Loucy (cell line): ENCODE measurements at regions not wholly inside any gene's neighbourhood (a gene's known extent, or its start where the extent isn't known, plus 50 kb on each side); places are given as distances from the start of the nearest gene placed in this dataset.

Experiments
- H2AFZ ChIP-seq: fragments of 200-600 bp; sonication (generic); 2 replicates; pipeline ENCODE4 v1.6.0; 2016; ENCODE audit warnings: antibody characterized with exemption, mild to moderate bottlenecking, low read length, moderate library complexity
- H3F3A ChIP-seq: fragments of 200-600 bp; 2 replicates; pipeline ENCODE4 v1.6.0; 2016; ENCODE audit warnings: antibody characterized with exemption, low read depth, mild to moderate bottlenecking
- H3K27me3 ChIP-seq: fragments of 200-600 bp; sonication (generic); 2 replicates; pipeline ENCODE4 v1.6.1; 2014; ENCODE audit warnings: low read length, mild to moderate bottlenecking; ENCODE audit not compliant: insufficient read depth, poor library complexity, severe bottlenecking
- H3K36me3 ChIP-seq: fragments of 200-600 bp; sonication (generic); 2 replicates; pipeline ENCODE4 v1.6.1; 2016; ENCODE audit warnings: low read length; ENCODE audit not compliant: insufficient read depth
- H3K4me1 ChIP-seq: fragments of 200-600 bp; sonication (generic); 2 replicates; pipeline ENCODE4 v1.5.1; 2014; ENCODE audit warnings: low read length, mild to moderate bottlenecking; ENCODE audit not compliant: insufficient read depth, poor library complexity, severe bottlenecking
- H3K4me2 ChIP-seq: fragments of 200-600 bp; sonication (generic); 2 replicates; pipeline ENCODE4 v1.6.0; 2014; ENCODE audit warnings: antibody characterized with exemption, low read length, low read depth, mild to moderate bottlenecking; ENCODE audit not compliant: poor library complexity, severe bottlenecking
- H3K4me3 ChIP-seq: fragments of 200-600 bp; sonication (generic); 2 replicates; pipeline ENCODE4 v1.5.1; 2014; ENCODE audit warnings: low read length, mild to moderate bottlenecking, mixed read lengths; ENCODE audit not compliant: poor library complexity, severe bottlenecking
- H3K79me2 ChIP-seq: fragments of 200-600 bp; sonication (generic); 2 replicates; pipeline ENCODE4 v1.6.1; 2014; ENCODE audit warnings: low read length; ENCODE audit not compliant: insufficient read depth
- H3K9ac ChIP-seq: fragments of 200-600 bp; sonication (generic); 2 replicates; pipeline ENCODE4 v1.6.0; 2014; ENCODE audit warnings: mild to moderate bottlenecking, low read depth, low read length, moderate library complexity; ENCODE audit not compliant: poor library complexity, severe bottlenecking
- H3K9me2 ChIP-seq: fragments of 200-600 bp; sonication (generic); replicated peaks from 2 replicates; pipeline ENCODE4 v1.6.1; 2016; ENCODE audit warnings: low read depth, low read length, mixed read lengths
- H3K9me3 ChIP-seq: fragments of 200-600 bp; sonication (generic); 2 replicates; pipeline ENCODE4 v1.6.1; 2014; ENCODE audit warnings: mild to moderate bottlenecking, antibody characterized with exemption, low read length, low read depth; ENCODE audit not compliant: insufficient read depth
- H4K20me1 ChIP-seq: fragments of 200-600 bp; sonication (generic); 2 replicates; pipeline ENCODE4 v1.6.0; 2014; ENCODE audit warnings: antibody characterized with exemption, low read length, mild to moderate bottlenecking; ENCODE audit not compliant: insufficient read depth, poor library complexity, severe bottlenecking
- EZH2phosphoT487 ChIP-seq: fragments of 200-600 bp; IDR thresholded peaks from 2 replicates; pipeline ENCODE4 v1.6.1; 2018; ENCODE audit warnings: antibody characterized with exemption, mild to moderate bottlenecking, moderate library complexity, borderline replicate concordance
- TF ChIP-seq, protein P1 (sequence below): fragments of 200-600 bp; sonication (generic); conservative IDR thresholded peaks from 2 replicates; pipeline ENCODE4 v1.5.1; 2014; ENCODE audit warnings: mild to moderate bottlenecking, antibody characterized with exemption, low read length

DNA sequence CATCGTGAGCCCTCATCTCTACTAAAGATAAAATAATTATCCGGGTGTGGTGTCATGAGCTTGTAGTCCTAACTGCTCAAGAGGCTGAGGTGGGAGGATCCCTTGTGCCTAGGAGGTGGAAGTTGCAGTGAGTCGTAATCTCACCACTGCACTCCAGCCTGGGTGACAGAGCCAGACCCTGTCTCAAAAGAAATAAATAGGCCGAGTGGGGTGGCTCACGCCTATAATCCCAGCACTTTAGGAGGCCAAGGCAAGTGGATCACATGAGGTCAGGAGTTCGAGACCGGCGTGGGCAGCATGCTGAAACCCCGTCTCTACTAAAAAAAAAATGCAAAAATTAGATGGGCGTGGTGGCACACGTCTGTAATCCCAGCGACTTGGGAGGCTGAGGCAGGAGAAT lies 70.9 kb downstream of the RESF1 start:
- Histone ChIP-seq H3K4me2 (no peak overlapping the region), H3K9ac (no peak overlapping the region), H3K27me3 (no peaks in the 10 kb centered on the region), H3K4me1 (peaks cover 34% of the 10 kb centered on the region), H3K4me3 (no peak overlapping the region), H3K9me3 (no peaks in the 10 kb centered on the region), H3F3A (0 out of 2 replicates have a peak, but pooled peaks cover 3% of the 10 kb centered on the region), H3K79me2 (no peaks in the 10 kb centered on the region), H2AFZ (no peak overlapping the region), H4K20me1 (no peaks in the 10 kb centered on the region), H3K9me2 (no peaks in the 10 kb centered on the region), H3K36me3 (no peaks in the 10 kb centered on the region)
- no peak for TF ChIP-seq EZH2phosphoT487
- TF ChIP-seq, protein P1, sequence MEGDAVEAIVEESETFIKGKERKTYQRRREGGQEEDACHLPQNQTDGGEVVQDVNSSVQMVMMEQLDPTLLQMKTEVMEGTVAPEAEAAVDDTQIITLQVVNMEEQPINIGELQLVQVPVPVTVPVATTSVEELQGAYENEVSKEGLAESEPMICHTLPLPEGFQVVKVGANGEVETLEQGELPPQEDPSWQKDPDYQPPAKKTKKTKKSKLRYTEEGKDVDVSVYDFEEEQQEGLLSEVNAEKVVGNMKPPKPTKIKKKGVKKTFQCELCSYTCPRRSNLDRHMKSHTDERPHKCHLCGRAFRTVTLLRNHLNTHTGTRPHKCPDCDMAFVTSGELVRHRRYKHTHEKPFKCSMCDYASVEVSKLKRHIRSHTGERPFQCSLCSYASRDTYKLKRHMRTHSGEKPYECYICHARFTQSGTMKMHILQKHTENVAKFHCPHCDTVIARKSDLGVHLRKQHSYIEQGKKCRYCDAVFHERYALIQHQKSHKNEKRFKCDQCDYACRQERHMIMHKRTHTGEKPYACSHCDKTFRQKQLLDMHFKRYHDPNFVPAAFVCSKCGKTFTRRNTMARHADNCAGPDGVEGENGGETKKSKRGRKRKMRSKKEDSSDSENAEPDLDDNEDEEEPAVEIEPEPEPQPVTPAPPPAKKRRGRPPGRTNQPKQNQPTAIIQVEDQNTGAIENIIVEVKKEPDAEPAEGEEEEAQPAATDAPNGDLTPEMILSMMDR, result no peak

DNA sequence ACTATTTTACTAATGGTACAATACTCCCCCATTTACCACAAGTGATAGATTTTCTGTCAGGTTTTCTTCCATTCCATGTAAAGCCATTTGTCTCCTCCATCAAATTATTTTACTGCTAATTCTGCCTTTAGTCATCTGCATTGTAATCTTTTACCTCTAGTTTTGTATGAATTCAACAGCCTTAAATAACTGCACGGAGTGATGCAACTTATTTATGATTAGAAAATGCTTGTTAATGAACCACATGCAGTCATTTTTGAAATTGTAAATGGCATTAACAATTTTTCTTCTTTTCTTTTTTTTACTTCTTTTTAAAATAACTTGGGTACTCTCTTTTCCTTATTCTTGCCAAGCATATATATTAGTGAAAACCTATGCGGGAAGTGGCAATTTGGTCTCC lies 71.5 kb downstream of the RESF1 start:
- peak overlapping the region; percentile 11 for H3K4me3 ChIP-seq
- TF ChIP-seq EZH2phosphoT487, result no peak
- TF ChIP-seq, protein P1, result no peak
- no peaks in the 10 kb centered on the region for H3K9me2 ChIP-seq
- H3K79me2 ChIP-seq, result no peaks in the 10 kb centered on the region
- H4K20me1 ChIP-seq, result no peaks in the 10 kb centered on the region
- H3K27me3 ChIP-seq, result no peaks in the 10 kb centered on the region
- H3K36me3 ChIP-seq, result no peaks in the 10 kb centered on the region
- no peaks in the 10 kb centered on the region for H3K9me3 ChIP-seq
- peak overlapping the region; percentile 29 for H3K4me2 ChIP-seq
- H2AFZ ChIP-seq, result peak overlapping the region; percentile 32; the same call in 1 of the 2 replicates
- no peak overlapping the region for H3K9ac ChIP-seq
- peaks cover 29% of the 10 kb centered on the region for H3K4me1 ChIP-seq
- 0 out of 2 replicates have a peak, but pooled peaks cover 3% of the 10 kb centered on the region for H3F3A ChIP-seq

DNA sequence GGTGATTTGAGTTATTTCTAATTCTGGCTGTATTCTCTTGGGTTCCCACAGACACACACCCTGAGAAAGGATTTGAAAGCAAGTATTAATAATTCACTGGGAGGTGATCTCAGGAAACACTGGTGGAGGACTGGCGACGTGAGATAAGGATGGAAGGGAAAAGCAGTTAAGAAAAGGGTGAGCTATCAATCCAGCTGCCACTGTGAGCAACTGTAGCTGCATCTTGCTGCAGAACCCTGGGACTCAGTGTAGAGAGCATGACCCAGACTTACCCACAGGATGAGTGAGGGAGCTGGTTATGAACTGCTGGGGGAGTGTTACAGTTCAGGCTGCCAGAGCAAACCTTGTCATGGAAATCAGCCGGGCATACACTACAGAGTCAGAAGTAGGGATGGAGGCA lies 71.9 kb downstream of the RESF1 start:
- Histone ChIP-seq H2AFZ (peak overlapping the region; percentile 32; the same call in 1 of the 2 replicates), H3K9me3 (no peaks in the 10 kb centered on the region), H3F3A (0 out of 2 replicates have a peak, but pooled peaks cover 3% of the 10 kb centered on the region), H3K4me2 (peak overlapping the region; percentile 29), H3K27me3 (no peaks in the 10 kb centered on the region), H4K20me1 (no peaks in the 10 kb centered on the region), H3K36me3 (no peaks in the 10 kb centered on the region), H3K4me1 (peaks cover 26% of the 10 kb centered on the region), H3K9me2 (no peaks in the 10 kb centered on the region), H3K79me2 (no peaks in the 10 kb centered on the region), H3K4me3 (peak overlapping the region; percentile 11), H3K9ac (peak overlapping the region; percentile 8)
- no peak for TF ChIP-seq EZH2phosphoT487
- TF ChIP-seq, protein P1, result no peak
